ENCODE measurements at regions not wholly inside any gene's neighbourhood (a gene's known extent, or its start where the extent isn't known, plus 50 kb on each side); places are given as distances from the start of the nearest gene placed in this dataset.

GRCh38 chr12:75690296-75690955 lies 179.0 kb upstream of the KRR1 start:
- TF ChIP-seq, protein P1, sequence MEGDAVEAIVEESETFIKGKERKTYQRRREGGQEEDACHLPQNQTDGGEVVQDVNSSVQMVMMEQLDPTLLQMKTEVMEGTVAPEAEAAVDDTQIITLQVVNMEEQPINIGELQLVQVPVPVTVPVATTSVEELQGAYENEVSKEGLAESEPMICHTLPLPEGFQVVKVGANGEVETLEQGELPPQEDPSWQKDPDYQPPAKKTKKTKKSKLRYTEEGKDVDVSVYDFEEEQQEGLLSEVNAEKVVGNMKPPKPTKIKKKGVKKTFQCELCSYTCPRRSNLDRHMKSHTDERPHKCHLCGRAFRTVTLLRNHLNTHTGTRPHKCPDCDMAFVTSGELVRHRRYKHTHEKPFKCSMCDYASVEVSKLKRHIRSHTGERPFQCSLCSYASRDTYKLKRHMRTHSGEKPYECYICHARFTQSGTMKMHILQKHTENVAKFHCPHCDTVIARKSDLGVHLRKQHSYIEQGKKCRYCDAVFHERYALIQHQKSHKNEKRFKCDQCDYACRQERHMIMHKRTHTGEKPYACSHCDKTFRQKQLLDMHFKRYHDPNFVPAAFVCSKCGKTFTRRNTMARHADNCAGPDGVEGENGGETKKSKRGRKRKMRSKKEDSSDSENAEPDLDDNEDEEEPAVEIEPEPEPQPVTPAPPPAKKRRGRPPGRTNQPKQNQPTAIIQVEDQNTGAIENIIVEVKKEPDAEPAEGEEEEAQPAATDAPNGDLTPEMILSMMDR (IDR thresholded peaks at IDR 0.05) = no peak
- TF ChIP-seq EZH2 (IDR thresholded peaks at IDR 0.05) = no peak
